Inferior parietal cortex (tissue), 1 donor: ENCODE measurements at regions not wholly inside any gene's neighbourhood (a gene's known extent, or its start where the extent isn't known, plus 50 kb on each side); places are given as distances from the start of the nearest gene placed in this dataset.

Source experiments
- DNase-seq: peaks from one replicate; pipeline ENCODE4 v3.0.0-alpha.2; 2016; ENCODE audit errors: extremely low spot score

DNA sequence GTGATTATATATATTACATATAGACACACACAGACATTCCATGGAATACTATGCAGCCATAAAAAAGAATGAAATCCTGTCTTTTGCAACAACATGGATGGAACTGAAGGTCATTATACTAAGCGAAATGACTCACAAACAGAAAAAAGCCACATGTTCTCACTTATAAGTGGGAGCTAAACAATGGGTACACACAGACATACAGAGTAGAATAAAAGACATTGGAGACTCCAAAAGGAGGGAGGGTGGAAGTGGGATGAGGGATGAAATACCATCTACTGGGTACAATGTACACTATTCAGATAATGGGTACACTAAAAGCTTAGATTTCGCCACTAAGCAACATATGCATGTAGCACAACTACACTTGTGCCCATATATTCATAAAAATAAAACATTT lies 170.0 kb upstream of the RGMB start:
- no peak for DNase-seq

DNA sequence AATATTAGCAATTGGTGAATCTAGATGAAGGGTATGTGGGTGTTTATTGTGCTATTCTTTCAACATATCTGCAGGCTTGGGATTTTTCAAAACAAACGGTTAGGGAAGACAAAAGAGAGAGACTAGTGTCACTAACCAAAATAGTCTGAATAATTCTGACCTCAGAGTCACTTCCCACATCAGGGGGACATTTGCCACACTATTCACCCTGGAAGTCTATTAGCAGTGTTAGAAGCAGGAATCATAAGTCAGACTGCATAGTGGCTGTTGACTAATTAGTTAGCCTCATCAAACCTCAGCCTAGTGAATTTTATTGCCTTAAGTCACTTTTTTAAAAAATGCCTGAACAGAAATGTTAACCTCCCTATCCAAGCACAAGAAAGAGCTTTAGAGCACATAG lies 169.2 kb upstream of the RGMB start:
- DNase-seq: no peak

DNA sequence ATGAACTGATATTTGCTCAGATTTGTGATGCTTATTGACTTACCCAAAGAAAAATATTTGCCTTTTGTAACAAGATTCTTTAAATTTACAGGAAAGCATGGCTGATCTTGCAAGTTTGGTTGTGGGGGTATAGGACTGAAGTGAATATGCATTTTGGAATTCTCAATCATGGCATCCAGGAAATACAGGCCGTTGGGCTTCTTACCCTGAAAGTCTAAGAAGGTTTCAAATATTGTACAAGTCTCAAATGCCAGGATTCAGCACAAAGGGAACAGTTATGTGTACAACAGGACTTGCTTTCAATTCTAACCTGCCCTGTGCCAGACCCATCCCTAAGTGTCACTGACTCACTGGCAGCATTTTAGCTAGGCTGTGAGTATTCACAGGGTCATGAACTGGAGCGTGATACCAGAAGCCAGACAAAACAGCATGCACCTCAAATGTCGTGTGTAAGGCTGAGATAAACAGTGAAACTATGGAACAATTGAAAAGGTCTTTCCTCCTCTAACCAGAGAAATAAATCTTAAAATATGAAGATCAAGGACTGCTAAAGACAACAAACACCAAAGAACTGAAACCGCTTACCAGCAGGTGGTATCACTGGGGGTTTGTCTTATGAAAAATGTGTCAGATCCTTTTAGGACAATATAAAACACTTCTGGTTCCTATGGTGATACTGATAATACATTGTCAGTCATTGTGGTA lies 168.6 kb upstream of the RGMB start:
- DNase-seq: no peak

DNA sequence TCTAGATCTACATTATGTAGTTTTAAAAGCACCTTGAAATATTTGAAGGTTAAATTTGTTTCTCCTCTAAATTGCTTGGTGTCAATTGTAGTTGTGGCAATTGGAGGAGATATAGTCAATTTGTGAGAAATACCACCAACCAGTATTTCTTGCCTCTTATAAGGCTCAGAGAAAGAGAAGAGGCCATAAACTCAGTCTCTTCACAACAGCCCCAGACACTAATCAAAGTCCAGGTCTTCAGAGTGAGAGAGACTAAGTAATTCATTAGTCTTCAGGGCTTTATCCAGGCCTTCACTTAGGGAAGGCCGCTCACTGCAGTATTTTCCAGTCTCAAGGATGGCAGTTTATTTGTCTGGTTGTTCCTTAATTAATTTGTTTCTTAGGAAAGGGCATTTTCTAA lies 168.0 kb upstream of the RGMB start:
- no peak for DNase-seq

DNA sequence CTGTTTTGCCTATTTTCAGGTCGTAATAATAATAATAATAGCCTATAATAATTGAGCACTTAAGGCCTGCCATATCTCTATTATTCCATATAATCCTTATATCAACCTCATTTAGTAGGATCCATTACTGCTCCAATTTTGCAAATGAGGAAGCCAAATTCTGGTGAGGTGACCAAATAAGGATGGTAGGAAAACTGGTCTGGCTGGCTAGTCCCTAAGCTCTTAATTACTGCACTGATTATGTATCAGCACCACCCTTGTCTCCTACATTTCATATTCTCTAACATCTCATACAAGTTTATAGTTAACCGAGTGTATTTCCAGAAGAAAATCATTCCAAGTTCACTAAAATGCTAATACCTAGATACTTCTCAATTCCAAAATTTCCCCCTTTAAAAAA lies 166.5 kb upstream of the RGMB start:
- no peak for DNase-seq

DNA sequence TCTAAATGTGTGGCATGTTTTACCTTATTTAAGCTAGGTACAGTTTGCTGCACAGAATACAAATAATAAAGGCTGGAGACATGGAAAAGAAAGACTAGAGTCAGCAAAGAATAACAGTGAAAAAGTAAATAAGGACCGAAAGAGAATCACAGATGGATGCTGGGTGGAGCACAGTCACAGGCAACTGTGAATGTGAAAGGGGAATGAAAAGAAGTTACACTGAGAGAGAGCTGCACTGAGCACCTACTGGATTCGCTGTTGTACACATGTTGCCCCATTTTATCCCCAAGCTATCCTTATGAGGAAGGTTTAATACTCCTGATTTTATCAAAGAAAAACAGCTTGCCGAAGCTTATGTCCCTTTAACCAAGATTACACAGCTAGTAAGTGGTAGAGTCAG lies 165.4 kb upstream of the RGMB start:
- DNase-seq: no peak

DNA sequence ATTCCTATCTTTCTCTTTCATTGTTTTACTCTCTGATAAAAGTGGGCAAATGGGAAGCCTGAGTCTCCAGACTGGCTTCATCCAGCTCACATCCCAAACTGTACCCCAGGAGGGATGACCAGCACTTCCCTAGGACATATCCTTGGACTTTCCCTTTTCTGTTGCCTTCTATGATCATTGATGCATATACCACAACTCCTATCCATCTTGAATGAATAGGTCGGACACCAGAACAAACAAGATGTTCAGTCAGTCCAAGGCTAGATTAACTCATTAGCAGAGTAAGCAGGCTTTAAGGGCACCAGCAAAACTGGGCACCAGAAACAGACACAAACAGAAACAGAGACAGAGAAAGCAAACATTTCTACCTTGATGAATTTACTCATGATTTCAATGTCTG lies 159.1 kb upstream of the RGMB start:
- no peak for DNase-seq

DNA sequence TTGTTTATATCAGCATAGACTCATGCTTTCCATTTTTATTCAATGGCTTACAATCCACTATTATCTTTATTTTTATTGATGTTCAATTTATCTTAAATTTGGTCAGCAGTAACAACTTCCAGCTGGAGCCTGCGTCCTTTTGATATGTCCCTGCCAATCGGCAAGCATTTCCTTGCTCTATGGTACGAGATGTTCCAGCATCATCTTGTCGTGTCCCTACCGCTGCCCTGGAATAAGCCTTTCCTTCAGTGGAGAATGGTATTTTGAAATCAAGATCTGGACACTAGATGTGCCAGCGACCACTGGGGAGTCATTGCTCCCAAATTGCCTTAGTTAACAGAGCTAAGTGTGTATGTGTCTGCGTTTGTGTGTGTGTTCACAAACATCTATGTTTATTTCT lies 151.6 kb upstream of the RGMB start:
- DNase-seq: no peak

DNA sequence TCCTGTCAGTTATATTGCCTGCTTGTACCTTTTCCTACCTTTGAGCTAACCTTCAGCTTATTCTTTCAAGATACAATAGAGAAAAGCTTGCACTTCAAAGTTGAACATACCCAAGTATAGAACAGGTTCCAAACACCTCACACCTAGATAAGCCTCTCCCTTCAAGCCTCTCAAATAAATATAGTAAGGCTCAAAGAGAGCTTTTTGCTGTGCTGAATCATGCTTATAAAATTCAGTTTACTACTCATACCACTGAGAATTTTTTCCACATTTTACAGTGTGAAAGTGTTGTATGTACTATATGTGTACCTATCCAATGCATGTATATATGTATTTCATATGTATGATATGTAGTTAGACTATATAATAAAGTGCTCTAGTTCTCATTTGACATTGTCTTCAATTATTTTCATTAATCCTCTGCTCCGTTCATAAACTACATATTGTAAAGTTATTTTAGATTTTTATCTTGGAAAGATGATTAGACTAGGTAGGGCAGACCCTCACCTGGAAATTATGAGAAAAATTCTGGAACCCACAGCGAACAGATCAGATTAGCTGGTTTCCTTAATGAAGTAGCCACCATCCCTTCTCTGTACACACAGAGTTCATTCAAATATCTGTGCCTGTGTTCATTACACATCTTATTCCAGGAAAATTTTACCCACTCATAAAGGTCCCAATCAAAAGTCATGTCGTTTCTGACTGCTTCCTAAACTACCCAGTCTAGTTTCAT lies 149.2 kb upstream of the RGMB start:
- no peak for DNase-seq

DNA sequence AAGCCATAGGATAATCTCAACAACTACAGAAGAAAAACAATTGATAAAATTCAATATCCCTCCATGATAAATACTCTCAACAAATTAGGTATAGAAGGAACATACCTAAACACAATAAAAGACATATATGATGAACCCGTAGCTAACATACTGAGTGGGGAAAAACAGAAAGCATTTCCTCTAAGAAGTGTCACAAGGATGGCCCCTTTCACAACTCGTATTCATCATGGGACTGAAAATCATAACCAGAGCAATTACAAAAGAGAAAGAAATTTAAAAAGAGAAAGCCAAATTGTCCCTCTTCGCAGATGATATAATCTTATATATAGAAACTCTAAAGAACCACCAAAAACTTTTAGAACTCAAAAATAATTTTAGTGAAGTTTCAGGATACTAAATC lies 146.3 kb upstream of the RGMB start:
- no peak for DNase-seq

DNA sequence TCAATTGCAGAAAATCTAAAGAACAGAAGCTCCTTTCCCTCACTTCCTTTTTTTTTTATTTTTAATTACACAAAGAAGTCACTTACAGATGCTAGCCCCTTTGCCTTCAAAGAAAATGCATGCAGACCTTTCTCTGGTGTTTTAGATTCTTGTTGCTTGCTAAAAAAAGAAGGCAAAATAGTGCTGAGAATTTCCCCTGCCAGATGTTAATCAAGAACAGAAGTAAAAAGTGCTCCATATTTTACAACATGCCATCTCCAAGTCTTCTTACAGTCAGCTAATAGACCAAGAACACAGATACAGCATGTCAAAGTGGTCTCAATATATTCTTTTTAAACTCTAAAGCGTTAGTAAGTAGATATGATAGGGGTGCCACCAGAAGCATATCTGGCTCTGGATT lies 142.8 kb upstream of the RGMB start:
- DNase-seq: no peak

DNA sequence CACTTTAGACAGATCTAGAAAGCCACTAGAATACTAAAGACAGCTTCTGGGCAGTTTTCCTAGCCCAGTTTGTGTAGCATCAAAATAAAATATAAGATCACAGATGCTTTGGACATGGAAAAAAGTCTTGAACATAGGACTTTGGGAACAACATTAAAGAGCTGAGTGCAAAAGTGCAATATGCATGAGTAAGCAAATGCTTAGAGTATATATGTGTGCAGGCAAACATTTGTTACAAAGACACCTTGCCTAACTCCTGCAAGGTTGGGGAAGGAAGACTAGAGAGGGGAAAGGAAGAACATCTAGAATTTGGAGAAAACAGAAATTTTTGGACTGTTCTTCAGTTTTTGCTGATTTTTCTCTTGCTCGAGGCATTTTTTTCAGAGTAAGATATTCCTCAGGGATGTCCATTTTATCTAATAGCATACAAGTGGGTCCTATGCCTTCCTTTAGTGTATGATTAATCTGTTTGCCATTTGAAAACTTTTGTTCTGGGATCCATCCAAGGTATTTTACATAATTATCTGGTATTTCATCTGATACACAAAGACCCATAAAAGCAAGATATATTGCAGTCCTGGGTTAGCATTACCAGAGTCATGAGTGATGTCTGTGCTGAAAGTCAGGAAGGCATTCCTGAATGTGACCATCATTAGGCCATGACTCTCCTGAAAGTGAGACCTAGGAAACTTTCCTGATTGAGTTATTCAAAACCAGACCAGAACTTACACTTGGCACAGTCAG lies 142.0 kb upstream of the RGMB start:
- no peak for DNase-seq

DNA sequence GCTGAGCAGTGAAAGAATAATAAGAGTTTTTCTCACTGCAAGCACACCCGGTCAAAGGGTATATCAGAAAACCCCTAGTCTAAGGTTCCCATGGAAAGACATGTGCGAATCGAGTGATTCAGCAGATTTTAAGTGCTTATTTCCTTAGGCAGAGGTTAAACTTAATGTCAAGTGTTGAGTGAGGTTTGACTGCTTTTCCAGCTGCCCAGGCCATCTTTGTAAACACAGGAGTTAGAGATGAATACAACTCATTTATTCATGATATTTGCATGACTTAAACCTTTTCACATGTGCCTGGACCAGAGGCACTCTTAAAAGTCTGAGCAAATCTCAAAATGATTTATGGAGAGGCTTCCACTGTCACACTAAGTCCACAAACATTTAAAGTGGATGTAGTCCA lies 137.8 kb upstream of the RGMB start:
- DNase-seq: no peak

DNA sequence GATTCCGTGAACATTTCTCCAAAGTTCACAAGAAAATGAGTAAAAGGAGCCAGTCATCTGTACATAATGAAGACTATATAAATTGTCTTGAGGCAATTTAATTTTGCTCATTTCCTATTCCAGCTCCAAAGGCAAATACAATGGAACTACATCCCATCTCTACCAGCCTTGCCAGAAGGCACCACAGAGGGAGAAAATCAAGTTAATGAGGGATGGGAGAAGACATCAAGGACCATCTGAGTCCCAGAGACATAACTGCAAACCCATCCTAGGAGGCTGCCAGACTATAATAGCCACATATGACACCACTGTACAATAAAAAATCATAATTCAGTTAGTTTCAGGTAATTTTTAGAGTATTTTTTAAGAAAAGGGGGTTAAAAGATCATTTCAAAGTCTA lies 136.3 kb upstream of the RGMB start:
- DNase-seq: no peak

DNA sequence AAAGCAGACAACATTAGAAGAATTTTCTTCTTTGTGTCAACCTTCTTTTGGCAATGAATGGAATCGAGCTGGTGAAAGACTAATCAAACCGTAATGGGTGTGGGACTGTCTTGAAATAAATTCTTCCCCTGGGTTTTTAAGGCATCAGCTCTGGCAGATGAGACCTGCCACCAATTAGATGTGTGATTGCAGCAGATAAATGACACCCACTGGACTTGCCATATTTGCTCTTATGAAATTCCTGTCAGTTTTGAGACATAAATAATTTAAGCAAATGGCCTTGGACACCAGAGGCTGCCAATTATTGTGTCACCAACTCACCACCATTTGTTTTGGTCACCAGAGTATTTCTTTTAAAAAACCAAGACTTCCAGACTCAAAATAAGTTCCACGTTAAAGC lies 135.9 kb upstream of the RGMB start:
- no peak for DNase-seq

DNA sequence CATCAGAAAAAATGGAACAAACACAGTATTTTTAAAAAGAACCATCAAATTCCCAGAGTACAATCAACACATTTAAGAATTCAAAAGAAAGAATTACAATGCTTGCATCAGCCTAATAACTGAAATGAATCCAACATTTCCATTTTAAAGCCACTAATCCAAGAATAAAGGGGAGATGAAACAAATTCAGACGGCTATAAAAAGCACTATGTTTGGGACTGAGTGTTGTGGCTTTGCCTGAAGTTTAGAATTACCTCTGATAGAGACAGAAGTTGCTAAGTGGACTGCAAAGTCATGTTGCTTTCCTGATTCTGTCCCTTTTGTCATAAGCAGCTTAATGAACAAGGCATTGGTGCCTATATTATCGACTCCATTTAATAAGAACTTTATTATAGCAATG lies 135.4 kb upstream of the RGMB start:
- DNase-seq: no peak

DNA sequence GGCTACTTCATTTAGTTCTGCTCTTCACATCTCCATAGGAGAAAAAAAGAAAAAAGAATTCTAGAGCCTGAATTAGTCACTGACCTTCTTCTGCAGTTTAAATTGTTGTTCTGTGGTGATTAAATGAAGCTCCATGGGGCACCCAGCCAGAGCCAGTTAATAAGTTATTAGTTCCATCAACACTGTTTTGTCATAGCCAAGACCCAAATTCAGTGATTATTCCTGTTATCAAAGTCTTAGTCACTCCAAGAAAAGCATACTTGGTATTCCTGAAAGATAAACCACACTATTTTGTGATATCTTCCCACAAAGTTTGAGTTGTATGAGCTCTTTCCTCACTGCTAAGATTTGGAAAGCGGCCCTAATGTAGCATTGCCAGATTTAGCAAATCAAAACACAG lies 134.8 kb upstream of the RGMB start:
- no peak for DNase-seq

DNA sequence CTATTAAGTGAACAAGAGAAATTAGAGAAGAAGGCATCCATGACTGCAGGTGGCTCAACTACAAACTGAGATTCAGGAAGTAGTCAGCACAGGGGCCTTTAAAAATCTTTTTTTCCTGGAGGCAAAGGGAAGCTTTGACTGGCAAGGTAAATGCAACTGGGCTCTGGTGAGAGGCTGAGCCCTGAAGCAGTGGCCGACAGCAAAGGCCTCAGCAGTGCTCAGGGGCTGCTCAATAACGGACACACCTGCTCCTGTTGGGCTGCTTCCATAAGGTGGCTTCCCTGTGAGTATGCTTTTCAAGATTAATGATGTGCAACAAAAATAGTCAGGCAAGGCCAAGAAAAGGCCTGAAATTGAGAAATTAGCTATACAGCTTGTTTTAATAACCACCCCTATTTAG lies 134.2 kb upstream of the RGMB start:
- no peak for DNase-seq

DNA sequence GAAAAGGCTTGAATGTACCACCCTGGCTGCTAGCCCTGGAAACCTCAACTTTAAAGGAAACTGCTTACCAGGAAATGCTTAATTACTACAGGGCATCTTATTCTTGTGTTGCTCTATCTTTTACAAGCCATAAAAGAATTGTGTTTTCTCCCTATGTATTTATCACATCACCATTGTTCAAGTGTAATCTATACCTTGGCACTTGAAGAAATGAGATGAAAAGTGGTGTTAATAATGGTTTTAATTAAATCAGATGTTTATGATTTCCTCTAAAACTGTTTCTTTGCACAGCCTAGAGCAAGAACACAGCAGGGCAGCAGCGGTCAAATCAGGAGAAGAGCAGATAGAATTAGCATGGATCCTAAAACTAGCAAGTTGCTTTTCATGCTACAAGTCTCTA lies 131.8 kb upstream of the RGMB start:
- DNase-seq: no peak

DNA sequence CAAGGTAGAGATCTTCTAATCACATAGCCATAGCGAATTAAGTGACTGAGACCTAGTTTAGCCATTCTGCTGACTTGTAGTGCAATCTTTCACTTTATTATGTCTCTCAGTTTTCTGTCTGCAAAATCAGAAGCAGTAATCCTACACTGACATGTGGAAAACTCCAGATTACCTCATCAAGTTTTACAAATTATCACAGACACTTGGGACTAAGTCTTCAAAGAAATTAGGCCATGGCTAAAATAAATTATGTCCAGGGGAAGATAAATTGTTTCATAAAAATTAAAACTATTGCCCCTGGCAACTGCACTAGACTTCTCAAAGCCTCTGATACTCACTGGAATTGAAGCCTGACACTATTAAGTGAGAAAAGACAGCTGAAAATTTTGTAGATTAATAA lies 129.9 kb upstream of the RGMB start:
- no peak for DNase-seq

DNA sequence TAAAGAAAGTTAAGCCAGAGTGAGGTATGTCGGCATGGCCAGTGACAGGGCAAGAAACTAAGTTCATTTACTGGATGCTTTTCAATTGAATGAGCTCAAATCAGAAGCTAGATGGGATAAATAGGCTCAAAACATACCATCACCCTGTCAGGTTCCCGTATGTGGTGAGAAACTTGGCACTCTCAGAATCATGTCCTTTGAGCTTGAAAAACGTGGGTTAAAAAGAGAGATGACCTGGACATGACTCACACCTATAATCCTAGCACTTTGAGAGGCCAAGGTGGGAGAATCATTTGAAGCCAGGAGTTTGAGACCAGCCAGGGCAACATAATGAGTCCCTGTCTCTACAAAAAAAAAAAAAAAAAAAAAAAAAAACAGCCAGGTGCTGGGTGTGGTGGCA lies 121.7 kb upstream of the RGMB start:
- DNase-seq: no peak

DNA sequence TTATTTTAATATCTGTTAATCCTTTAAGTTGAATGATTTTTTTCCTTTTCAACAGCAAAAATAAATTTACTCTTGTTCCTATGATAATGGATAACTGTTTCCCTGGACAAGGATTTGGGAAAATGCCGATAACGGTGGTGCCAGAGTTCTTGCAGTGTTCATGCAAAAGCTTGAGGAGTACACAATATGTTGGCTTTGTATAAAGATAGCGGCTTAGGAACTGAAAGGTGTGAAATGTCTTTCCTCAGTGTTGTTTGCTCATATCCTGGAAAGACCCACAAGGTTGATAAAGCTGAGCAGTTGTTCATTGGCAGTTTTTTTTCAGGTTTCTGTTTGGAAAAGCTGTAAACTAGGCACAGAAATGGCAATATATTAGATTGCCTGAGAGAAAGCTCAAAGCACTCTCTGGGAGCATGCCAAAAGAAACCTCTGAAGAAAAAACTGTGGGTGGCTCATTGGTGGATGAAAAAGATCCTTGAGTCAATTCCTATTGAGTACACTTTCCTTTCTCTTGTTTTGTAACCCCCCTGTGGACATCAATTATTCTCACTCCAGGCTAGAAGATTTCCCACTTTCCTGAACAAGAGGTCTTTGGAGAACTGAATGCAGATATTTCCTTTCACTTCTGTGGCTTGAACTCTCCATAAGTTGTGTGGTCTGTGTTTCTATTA lies 117.2 kb upstream of the RGMB start:
- DNase-seq: no peak

DNA sequence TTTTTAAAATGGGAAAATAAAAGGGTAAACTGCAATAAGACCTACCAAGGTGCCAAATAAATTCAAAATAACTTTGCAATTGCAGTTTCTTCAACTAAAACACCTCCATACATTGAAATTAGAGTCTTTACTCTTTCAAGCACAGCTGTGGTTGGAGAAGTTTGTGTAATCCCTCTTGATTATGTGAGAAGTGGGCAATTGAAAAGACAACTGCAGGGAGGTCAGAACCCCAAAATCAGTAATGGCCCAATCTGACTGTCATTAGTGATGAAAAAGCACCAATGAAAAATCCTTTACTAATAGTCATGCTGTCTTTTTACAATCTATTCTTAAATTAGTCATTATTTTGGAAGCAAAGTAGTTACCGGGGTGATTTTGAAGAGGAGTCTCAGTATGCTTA lies 116.7 kb upstream of the RGMB start:
- DNase-seq: no peak
